ENCODE measurements at regions not wholly inside any gene's neighbourhood (a gene's known extent, or its start where the extent isn't known, plus 50 kb on each side); places are given as distances from the start of the nearest gene placed in this dataset.

- H3K27ac ChIP-seq: no peak overlapping the region
- H3K27me3 ChIP-seq (ENCODE audit: insufficient read depth, low read depth, severe bottlenecking): no peaks in the 10 kb centered on the region
- no peak overlapping the region for H3K4me3 ChIP-seq (ENCODE audit: low read depth, low read length)
- no peak for TF ChIP-seq CTCF (IDR thresholded peaks at IDR 0.05; ENCODE audit: low read depth, low read length)
- no peaks in the 10 kb centered on the region for H3K9me3 ChIP-seq (ENCODE audit: severe bottlenecking)
- no peak for DNase-seq
- H3K36me3 ChIP-seq: no peaks in the 10 kb centered on the region
These were observed 220.7 kb upstream of the C1orf174 start for GRCh38 chr1:4120557-4121292.

GRCh38 chr1:4121293-4121684 is 221.2 kb upstream of the C1orf174 start:
- H3K4me3 ChIP-seq (ENCODE audit: low read depth, low read length): no peak overlapping the region
- DNase-seq: no peak
- no peaks in the 10 kb centered on the region for H3K36me3 ChIP-seq
- H3K27ac ChIP-seq: no peak overlapping the region
- H3K27me3 ChIP-seq (ENCODE audit: insufficient read depth, low read depth, severe bottlenecking): no peaks in the 10 kb centered on the region
- no peaks in the 10 kb centered on the region for H3K9me3 ChIP-seq (ENCODE audit: severe bottlenecking)
- no peak for TF ChIP-seq CTCF (IDR thresholded peaks at IDR 0.05; ENCODE audit: low read depth, low read length)

GRCh38 chr1:4121834-4122512 is 221.9 kb upstream of the C1orf174 start:
- Histone ChIP-seq H3K9me3 (ENCODE audit: severe bottlenecking) (no peaks in the 10 kb centered on the region), H3K4me3 (ENCODE audit: low read depth, low read length) (no peak overlapping the region), H3K27ac (no peak overlapping the region), H3K27me3 (ENCODE audit: insufficient read depth, low read depth, severe bottlenecking) (no peaks in the 10 kb centered on the region), H3K36me3 (no peaks in the 10 kb centered on the region)
- TF ChIP-seq CTCF (IDR thresholded peaks at IDR 0.05; ENCODE audit: low read depth, low read length): no peak
- DNase-seq: no peak

GRCh38 chr1:4122513-4123160 is 222.6 kb upstream of the C1orf174 start:
- H3K27me3 ChIP-seq (ENCODE audit: insufficient read depth, low read depth, severe bottlenecking): no peaks in the 10 kb centered on the region

GRCh38 chr1:4124631-4125145 is 224.6 kb upstream of the C1orf174 start:
- no peaks in the 10 kb centered on the region for H3K36me3 ChIP-seq
- H3K27me3 ChIP-seq (ENCODE audit: insufficient read depth, low read depth, severe bottlenecking): no peaks in the 10 kb centered on the region
- DNase-seq: no peak
- no peaks in the 10 kb centered on the region for H3K9me3 ChIP-seq (ENCODE audit: severe bottlenecking)
- TF ChIP-seq CTCF (IDR thresholded peaks at IDR 0.05; ENCODE audit: low read depth, low read length): no peak
- no peak overlapping the region for H3K4me3 ChIP-seq (ENCODE audit: low read depth, low read length)
- H3K27ac ChIP-seq: no peak overlapping the region

More at GRCh38 chr1:4122513-4123160, 222.6 kb upstream of the C1orf174 start:
- H3K27ac ChIP-seq: no peak overlapping the region
- no peaks in the 10 kb centered on the region for H3K36me3 ChIP-seq
- TF ChIP-seq CTCF (IDR thresholded peaks at IDR 0.05; ENCODE audit: low read depth, low read length): no peak
- DNase-seq: no peak
- no peaks in the 10 kb centered on the region for H3K9me3 ChIP-seq (ENCODE audit: severe bottlenecking)
- H3K4me3 ChIP-seq (ENCODE audit: low read depth, low read length): no peak overlapping the region
